ENCODE measurements at regions not wholly inside any gene's neighbourhood (a gene's known extent, or its start where the extent isn't known, plus 50 kb on each side); places are given as distances from the start of the nearest gene placed in this dataset.
"Not testable (repeated sequence)": the region's sequence is repeated elsewhere in the genome, so short reads cannot be mapped to it uniquely, and the experiment has no call there.

DNA sequence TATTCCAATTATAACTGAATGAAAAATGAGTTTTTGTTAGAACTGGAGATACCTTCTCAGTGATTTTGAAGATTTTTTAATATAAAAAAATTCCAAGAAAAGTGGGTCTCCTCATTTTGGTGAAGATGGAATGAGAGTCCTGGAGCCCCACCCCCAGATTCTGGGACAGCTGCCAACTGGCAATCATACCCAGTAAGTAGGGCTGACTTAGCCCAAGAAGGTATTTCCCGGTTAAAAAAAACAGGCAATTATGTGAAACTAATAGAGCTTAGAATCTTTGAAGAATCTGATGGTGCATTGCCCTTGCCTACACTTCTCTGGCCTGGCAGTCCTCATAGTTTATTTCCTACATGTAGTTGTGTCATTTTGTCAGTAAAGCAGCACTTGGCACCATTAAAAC lies 52.8 kb upstream of the VWDE start:
- peak in 6 of 56 donors; percentile 1 to 8 (median 8) for DNase-seq

DNA sequence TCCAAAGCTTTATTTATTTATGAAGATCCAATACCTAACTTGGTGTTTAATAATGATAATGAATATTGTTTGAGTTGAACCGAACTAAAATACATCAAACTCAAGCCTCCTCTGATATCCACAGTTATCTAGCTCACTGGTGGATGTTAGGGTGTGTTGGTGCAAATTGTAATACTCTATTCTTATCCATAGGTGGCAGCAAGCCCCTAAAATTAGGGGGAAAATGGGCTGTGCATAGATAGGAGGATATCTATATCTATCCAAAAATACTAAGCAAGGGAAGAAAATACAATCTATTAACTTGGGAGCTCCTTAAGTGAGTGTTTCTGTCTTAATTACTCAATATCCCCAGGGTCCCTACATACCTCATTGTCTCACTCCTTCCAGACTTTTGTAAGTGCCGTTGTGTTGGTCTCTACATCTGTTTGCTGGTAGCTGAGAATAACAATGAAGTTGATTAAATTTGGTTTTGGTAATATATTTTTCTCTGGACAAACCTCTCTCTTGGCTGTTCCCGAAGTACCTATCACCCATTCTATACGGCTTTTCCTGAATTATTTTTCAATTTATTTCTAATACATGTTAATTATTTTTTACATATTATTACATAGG lies 55.0 kb upstream of the VWDE start:
- no peak for DNase-seq

DNA sequence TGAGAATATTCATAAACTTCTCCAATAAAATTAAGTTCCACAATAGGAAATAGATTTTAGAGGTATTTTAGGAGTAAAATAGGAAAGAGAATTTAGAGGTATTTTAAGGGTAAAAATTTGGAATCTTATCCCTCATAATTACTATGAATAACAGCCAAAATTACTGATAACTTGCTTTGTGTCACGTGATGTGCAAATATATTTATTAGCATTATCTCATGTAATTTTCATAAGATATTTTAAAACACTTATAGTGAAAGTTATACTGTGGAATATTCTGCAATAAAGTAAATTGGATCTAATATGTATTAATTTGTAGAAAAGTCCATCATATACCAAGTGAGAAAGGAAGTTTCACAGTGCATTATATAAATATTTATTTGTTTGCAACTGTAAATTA lies 64.2 kb upstream of the VWDE start:
- DNase-seq: no peak

DNA sequence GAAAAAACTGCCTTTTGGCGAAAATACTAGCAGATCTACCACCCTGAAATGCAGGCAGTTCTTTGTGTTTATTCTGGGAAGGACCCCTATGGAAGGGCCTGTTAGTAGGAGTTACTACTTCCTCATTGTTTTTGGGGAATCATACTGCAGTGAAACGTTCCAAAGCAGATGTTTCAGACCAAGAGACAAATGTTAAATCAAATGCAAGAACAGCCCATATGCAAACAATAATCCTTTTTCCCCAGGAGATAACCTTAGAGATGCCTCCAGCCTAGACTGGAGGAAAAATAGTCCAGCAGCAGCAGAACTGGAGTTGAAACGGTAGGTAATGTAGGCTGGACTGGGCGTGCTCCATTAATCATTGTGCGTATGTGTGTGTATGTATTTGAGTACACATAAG lies 65.9 kb upstream of the VWDE start:
- DNase-seq: no peak

DNA sequence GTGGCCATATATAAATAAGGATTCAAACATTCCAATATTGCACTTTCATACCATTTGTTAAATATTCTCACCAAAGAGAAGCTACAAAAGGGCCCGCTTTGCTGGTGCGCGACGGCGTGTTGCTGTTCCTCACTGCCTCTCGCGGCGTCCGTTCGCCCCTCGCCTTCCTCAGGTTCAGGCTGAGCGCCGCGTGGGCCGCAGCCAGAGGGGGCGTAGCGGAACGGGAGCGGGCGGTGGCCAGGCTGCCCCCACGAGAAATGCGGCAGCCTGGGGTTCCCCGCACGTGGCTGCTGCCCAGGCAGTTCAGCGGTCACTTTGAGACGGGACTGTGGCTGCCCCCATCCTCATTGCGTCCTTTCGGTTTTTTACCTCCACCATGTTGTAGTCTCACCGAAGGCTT lies 67.3 kb upstream of the VWDE start:
- no peak for DNase-seq

DNA sequence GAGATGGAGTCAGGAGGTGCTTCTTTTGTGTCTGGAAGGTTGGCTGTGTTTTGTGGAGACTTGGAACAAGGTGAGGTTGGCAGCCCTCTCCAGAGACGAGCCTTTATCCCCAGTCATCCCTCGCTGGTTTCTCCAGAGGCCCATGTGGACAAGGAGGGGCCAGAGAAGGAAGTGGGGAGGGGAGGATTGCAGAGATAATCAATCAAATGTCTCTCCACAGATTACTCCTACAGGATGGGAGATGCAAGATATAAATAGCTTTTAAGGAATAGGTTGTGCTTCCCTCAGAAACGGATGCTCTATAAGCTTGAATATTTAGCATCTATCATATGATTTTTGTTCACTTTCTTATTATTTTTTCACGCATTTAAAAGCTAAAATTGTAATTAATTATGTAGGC lies 70.4 kb upstream of the VWDE start:
- no peak for DNase-seq

DNA sequence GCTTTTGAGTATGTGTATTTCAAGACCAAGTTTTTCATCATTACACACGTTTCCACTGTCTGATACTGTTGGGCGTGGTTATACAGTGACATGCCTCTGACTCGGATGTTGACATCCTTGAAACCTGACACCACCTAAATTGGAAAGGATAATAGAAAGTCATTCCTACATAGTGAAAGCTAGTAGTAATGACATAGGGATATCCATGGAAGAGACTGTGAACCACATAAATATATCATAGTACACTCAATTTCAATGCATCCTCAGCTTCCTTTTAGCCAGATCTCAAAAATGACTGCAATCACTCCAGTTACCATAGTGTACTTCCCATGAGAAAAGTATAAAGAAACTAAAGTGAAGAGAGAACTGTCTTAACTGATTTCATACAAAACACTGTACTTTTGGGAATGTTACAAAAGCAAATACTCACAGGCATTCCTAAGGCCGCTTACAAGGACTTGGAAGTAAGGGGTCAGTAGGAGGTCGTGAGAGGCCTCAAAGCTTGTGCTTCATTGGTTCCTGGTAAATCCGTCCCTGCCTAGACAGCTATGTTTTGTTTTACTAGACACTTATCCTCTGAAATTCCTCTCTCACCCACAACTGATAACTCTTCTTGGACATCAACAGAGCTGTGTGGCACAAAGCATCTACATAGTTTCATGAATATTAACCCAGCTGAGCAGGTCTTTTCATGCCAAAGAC lies 71.8 kb upstream of the VWDE start:
- DNase-seq: no peak

DNA sequence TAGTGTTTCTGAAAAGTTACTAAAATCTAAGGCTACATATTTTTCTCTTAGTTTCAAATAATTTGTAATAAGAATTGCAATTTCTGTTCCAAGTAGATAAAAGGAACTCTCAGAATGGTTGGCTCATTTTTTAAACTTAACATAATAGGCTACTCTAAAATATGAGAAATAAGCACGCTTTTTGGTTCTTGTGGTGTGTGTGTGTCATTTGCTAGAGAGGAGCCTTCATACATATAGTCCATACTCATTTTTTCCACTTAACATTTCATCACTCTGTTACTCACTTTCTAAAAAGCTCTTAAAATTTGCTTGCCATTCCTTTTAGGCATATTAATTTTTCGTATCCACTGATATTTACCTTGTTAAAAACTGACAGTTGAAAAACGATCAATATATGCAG lies 74.0 kb upstream of the VWDE start:
- DNase-seq: no peak

DNA sequence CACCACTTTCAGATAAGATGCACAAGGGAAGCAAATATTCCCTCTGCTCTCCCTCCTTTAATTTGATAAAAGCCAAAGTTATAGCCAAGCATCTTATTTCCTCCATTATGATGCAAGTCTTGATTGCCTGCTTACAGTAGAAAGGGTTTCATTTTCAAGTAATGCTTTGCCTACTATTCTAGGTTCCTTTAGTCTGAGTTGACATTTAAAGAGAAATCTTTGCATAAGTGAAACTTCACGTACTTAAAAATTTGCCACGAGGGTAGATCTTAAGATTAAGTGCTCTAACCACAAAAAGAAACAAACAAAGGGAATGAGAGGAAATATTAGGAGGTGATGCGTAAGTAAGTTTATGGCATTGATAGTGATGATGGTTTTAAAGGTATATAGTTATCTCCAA lies 78.1 kb upstream of the VWDE start:
- DNase-seq: no peak

DNA sequence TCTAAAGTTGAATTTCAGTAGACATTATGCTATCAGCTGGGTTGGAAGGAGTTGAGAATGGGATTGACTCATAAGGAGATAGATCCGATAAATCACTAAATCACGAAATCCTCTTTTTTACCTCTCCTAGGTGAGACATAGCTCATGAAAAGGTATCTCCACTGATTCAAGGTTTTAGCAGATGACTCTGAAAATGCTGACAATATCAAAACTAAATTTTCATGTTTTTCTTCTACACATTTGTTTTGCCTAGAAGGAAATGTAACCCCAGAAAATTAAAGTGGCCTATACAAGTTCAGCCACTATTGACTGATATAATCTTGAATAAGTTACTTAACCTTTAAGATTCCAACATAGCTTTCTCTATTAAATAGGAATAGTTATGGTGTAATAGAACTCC lies 82.2 kb upstream of the VWDE start:
- DNase-seq: no peak

DNA sequence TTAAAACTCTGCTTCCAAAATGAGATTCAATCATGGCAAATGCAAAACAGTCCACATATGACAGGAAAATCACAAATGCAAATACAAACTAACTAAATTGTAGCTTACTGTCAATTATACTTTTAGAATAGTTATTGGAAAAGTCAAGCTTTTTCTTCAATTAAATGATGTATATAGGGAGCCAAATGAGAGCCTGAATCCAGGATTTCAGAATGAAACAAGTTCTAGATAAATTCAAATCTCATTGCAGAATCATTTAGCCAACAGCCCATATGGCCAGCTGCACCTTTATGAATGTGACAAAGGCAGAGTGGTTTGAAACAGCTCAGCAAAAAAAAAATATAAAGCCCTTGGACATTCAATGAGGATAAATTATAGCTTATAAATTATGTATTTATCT lies 82.2 kb upstream of the SCIN start:
- no peak for DNase-seq

DNA sequence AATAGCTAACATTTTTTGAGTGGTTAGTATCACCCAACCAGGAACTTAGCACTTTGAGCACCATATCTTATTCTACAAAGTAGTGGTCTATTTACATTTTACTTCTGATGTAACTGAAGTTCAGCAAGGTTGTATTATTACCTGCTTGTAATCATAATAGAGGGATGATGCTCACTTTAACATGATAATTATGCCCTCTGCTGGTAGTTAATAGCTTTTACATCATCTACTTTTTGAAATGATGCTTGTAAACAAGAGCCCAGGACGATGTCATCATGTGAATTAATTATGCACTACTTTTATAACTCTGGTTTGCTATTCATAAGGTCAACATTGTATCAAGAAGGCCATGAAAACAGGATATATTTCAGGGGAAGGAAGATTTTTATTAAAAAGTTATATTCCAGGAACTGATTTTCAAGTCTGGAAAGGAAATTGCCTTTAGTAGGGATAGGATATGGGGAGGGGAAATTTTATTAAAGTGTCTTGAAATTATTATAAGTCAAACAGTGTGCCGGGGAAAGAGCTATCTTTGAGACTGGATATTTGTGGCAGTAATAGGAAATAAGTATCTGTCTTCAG lies 80.3 kb upstream of the SCIN start:
- DNase-seq: peak in 1 of 56 donors; percentile 6

DNA sequence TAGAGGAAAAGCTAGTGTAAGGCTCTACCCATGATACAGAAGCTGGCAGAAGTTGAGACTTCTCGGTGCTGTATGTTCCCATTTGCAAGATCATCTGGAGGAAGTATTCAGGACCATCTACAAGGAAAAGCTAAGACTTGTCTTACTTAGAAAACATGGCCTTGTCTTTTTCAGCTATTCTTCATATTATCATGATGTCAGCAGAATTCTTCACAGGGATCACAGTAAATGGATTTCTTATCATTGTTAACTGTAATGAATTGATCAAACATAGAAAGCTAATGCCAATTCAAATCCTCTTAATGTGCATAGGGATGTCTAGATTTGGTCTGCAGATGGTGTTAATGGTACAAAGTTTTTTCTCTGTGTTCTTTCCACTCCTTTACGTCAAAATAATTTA lies 79.6 kb upstream of the SCIN start:
- no peak for DNase-seq

DNA sequence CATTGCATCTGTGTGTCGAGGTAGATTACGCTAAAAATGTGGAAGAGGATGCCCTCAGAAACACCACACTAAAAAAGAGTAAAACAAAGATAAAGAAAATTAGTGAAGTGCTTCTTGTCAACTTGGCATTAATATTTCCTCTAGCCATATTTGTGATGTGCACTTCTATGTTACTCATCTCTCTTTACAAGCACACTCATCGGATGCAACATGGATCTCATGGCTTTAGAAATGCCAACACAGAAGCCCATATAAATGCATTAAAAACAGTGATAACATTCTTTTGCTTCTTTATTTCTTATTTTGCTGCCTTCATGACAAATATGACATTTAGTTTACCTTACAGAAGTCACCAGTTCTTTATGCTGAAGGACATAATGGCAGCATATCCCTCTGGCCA lies 79.0 kb upstream of the SCIN start:
- DNase-seq: no peak

DNA sequence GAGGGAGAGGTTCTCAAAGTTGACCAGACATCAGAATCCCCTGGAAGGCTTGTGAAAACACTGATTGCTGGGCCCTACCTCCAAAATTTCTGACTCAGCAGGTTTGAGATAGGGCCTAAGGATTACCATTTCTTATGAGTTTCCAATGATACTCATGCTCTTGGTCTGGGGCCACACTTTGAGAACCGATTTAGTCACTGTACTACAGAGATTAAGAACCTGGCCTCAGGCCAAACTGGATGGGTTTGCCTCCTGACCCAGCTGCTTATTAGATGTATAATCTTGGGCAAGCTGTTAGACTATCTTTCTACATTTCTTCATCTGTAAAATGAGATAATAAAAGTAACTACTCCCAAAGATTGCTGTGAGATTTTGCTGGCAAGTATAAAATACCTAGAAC lies 77.1 kb upstream of the SCIN start:
- no peak for DNase-seq

DNA sequence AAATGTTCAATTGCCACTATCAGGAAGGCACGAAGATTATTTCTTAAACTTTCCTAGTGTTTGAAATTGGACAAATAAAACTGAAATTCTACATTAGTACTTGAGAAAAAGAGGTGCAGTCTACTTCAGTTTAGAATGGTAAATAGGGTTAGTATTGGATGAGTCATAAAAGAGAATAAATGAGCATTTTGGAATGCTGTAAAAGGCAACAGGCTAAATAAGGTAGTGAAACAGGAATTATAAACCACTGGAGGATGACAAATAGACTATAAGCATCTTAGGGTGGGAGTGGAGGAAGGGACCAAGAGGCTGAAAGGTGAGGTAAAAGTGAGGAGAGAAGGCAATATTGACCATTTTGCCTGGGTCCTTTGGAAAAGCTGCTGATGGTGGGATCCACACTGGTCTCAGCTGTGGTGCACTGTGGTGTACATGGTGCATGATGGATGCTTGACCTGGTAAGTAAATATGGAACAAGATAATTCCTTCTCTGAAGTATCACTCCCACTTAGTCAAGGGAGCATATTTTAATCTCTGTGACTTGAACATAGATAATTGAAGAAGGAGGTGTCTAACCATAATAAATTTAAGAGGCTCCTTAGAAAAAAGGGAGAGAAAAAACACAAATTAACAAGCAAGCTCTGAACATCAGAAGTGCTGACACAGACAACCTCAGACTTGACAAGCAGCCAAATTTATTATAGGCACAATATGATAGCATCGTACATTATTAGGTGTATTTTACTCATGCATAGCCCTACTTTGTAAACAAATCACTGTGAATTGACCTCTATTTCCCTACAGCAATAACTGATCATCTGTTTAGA lies 76.4 kb upstream of the SCIN start:
- no peak for DNase-seq

DNA sequence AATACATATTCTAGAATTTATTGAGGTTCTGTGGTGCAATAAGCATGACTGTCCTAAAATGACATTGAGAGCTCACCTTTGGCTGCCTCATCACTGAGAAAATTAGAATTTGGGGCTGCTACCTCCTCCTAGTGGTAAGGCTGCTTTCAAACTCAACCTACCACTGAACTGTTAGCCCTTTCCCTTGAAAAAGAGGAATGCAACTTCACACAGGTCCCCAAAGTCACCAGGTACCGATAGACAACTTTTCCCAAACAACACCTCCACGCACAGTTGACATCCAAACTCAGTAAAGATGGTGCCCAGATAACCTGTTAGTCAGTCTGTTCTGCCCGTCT lies 75.9 kb upstream of the SCIN start:
- DNase-seq: no peak

DNA sequence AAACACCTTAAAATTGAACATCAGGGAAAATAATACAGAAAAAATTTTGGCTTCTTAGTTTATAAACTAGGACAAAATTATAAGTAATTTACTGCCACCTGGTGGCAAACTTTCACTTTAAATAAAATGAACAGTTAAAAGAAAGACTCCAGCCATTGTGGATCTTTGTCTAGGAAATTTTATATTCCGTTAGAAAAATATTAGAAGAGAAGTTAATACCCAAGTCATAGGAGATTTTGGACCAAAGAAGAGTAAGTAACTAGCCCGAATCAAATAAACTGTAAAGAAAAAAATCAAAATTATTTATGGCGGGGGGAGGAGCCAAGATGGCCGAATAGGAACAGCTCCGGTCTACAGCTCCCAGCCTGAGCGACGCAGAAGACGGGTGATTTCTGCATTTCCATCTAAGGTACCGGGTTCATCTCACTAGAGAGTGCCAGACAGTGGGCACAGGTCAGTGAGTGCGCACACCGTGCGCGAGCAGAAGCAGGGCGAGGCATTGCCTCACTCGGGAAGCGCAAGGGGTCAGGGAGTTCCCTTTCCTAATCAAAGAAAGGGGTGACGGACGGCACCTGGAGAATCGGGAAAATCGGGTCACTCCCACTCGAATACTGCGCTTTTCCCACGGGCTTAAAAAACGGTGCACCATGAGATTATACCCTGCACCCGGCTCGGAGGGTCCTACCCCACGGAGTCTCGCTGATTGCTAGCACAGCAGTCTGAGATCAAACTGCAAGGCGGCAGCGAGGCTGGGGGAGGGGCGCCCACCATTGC lies 73.4 kb upstream of the SCIN start:
- not testable (repeated sequence) for DNase-seq

DNA sequence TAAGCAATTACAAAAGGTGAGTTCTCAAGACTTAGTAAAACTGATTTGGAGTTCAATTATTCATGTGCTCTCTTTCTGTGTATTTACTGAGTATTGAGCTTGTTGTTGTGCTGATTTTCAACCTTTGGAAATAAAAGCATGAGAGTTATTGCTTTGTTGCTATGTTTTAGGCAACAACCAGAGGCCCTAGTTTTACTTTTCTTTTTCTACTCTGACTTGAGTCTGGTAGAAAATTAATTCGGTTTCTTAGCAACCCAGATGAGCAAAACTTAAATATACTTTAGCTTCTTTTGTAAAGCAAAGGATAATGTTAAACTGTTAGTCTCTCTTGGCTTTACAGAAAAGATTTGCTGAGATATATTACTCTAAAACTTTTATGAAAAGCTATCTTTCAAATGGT lies 66.4 kb upstream of the SCIN start:
- DNase-seq: no peak

DNA sequence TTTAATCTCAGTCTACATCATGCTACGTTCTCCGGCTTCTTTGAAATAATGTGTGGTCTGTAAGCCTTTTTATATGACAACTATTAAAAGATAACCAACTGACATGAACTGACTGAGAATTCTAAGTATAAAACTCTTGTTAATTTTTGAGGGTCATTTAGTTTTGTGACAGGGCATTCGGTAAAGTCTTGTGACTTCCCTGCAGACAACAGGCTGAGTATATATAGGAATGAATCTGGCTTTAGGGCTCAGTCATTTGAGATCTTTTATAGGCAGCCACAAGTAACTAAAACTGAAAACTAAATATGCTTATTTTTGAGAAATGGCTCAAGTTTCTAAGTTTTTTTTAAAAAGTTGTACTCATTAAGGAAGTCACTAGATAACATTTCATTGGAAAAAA lies 62.5 kb upstream of the SCIN start:
- no peak for DNase-seq

DNA sequence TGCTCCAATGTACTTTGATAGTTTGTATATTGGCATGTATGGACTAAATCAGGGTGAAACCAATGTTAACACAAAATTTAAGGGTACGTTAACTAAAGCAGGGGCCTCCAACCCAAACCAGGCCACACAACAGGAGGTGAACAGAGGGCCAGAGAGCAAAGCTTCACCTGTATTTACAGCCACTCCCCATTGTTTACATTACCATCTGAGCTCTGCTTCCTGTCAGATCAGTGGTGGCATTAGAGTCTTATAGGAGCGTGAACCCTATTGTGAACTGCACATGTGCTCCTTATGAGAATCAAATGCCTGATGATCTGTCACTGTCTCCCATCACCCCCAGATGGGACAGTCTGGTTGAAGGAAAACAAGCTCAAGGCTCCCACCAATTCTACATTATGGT lies 62.0 kb upstream of the SCIN start:
- no peak for DNase-seq

DNA sequence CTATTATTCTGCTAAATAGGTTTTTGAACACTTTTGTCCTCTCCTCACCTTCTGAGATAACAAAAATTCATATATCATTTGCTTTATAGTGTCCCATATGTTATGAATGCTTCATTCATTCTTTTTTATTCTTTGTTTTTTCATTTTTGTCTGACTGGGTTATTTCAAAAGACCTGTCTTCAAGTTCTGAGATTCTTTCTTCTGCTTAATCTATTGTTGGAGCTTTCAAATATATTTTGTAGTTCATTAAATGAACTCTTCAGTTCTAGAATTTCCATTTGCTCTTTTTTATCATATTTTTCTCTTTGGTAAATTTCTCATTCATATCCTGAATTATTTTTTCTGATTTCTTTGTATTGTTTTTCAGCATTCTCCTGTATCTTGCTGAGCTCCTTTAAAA lies 53.1 kb upstream of the SCIN start:
- no peak for DNase-seq

Measured in amygdala (tissue), 56 donors.